Globus pallidus (tissue), 1 donor: ENCODE measurements at regions not wholly inside any gene's neighbourhood (a gene's known extent, or its start where the extent isn't known, plus 50 kb on each side); places are given as distances from the start of the nearest gene placed in this dataset.

Experiments
- DNase-seq: peaks from one replicate; pipeline ENCODE4 v3.0.0-alpha.2; 2015; ENCODE audit warnings: low spot score

DNA sequence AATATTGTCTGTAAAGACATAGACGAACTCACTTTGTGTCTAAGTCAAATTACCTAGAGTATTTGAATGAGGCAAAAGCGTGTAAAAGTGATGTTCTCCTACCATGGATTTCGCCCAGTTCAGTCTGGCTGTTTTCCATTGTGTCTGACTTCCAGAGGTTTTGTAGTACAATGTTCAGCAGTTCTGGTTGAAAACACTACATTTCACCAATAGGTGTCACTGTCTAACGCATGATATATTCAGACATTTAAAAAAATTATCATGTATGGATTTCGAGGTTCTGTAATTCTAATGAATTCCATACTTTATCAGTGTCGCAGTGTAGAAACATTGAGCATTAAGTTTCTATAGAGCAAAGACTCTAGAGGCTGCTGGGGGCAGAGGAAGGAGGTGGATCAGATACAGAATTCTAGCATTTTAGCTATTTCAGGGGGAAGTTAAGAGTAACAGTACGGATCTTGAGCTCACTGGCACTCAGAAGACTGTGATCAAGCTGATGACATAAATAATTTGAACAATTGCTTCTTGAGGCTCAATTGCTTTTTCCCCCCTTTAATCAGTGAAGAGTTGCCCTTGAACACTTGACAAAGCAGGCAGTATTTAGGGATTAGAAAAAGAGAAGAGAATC, 196.9 kb upstream of the RHOBTB1 start:
- peak; percentile 88 for DNase-seq

DNA sequence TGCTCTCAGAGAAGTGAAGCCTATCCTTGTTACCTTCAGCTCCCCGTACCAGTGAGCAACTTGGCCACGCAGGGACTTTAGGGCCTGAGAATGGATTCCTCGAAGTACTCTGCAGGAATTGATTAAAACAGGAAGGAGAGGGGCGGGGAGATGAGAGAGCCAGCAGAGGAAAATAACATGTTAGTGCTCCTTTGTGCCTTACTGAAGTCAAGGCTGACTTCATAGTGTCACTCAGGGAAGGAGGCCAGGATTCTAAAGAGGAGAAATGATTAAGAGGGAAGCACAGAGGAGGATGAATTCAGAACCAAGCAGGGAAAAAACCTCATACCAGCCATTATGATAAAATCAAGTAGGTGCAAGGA, 195.6 kb upstream of the RHOBTB1 start:
- DNase-seq = peak; percentile 40

DNA sequence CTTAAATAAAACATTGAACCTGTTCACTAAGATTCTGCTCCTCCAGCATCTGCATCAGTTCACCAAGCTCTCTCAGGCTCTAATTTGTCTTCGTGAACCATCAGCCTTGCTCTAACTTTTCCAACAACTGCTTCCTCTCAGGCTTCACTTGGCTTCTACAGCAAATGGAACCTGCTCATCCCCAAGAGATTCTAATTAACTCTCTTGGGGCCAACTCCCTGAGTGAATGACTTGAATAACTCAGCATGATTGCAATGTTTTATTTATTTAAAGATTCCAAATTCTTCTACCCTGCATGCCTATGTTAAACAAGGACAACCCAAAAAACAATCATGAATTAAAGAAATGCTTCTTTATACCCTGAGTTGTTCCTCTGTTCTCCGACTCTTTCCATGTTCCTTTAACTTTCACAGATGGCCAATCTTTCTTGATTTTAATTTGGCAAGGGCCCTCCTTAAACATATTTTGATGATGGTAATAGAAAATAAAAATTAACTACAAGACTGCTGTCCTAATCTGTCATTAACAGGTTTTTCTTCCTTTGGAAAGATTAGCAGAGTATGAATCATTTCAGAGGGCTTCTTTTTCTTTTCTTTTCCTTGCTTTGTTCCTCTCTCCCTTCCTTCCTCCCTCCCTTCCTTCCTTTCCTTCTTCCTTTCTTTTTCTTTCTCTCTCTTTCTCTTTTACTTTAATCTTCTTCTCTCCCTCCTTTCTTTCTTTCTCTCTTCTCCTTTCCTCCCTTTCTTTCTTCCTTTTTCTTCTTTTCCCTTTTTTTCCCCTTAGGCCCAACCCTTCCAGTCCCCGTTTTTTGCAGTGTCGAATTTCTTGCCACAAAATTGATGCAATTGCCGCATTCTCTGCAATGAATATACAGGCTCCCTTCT, 195.0 kb upstream of the RHOBTB1 start:
- DNase-seq = no peak

- no peak for DNase-seq
These were observed 192.2 kb upstream of the RHOBTB1 start for GRCh38 chr10:61136139-61136538.

DNA sequence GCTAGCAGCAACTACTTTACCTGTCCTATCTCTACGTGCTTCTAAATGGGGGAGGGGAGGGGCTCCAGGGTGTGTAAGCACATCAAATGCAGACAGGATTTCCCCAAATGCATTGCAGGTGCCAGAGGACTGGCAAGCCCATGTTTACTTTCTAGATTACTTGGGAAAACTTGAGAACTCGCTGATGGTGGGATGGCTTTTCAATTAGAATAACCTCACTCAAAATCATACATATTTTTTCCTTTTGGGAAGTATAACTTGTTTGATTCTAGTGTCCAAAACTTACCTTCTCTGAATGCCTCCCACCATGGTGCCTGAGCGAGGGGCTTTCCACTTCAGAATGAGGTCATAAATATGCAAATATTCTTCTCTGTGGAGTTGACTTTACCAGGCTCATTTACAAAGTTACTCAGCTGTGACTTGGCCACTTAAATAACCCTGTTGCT, 191.3 kb upstream of the RHOBTB1 start:
- no peak for DNase-seq

DNA sequence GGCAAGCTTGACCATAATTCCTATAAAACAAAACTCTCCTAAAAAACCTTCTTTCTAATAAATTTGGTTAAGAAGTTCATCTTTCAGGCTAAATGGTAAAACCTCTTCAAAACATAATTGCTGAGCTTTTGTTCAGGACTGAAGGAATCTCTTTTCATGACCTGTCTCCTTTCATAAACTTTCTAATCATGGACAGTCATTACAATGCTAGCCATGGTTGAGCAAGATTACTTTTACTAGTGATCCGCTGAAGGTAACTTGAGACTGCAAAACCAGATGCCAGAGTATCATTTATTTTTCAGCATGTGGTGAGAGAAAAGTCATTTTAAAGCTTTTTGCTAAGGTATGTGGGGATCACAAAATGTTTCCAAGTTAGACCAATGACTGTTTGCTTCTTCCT, 186.4 kb upstream of the RHOBTB1 start:
- DNase-seq = no peak

- no peak for DNase-seq
These were observed 184.2 kb upstream of the RHOBTB1 start for GRCh38 chr10:61128196-61128595.

- DNase-seq = no peak
These were observed 181.7 kb upstream of the RHOBTB1 start for GRCh38 chr10:61125560-61126170.

GRCh38 chr10:61124756-61125530, 181.0 kb upstream of the RHOBTB1 start:
- no peak for DNase-seq

- DNase-seq = no peak
These were observed 176.8 kb upstream of the RHOBTB1 start for GRCh38 chr10:61120805-61121204.

GRCh38 chr10:61119573-61119972, 175.6 kb upstream of the RHOBTB1 start:
- no peak for DNase-seq

DNA sequence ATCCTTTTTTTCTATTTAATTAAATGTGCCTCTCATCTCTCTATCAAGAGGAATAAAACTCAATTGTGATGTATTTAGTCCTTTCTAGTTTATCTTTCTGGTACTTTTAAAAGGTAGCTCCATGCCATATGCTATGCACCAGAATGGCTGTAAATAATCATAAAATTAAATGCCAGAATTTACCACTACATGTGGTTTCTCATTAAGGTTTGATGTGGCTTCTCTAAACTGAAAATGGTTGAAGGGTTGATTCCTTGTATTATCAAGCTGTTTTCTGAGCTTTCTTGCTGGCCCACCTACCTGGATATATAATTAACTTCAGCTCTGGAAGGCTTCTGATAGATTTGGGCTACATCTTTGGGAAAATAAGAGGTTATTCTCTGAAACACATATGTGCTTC, 171.9 kb upstream of the RHOBTB1 start:
- DNase-seq = no peak

DNA sequence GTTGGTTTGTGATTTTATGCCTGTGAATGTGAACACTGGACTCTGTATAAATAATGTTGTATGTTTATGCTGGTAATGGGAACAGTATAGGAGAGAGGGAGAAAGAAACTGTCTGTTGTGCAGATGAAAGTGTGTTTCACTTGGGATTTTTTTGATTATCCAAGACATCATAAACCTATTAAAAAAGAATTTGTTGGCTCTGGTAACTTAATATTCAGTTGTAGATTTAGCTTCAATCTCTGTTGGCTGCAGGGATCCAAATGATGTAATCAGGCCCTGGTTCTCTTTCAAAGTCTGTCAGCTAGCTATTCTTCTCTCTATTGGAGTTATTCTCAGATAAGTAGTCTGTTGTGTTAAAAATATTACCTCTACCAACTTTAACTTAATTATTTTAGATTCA, 168.8 kb upstream of the RHOBTB1 start:
- DNase-seq = no peak

DNA sequence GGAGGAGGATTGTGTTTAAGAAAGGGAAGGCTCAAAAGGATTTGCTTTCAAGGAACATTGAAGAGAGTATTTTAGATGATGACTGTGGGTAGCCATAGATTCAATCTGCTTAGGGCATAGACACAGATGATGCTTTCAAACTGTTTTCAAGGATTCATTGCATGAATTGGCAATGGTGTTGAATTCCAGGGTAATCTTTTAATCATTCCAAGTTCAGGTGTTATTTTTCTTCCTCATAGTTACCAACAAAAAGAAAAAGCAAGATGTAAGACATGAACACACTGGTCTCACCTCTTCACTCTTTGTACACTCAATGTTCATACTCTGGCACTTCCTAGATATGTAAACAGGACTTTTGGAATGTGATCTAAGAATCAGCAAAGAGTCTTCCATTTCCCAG, 167.0 kb upstream of the RHOBTB1 start:
- DNase-seq = no peak

DNA sequence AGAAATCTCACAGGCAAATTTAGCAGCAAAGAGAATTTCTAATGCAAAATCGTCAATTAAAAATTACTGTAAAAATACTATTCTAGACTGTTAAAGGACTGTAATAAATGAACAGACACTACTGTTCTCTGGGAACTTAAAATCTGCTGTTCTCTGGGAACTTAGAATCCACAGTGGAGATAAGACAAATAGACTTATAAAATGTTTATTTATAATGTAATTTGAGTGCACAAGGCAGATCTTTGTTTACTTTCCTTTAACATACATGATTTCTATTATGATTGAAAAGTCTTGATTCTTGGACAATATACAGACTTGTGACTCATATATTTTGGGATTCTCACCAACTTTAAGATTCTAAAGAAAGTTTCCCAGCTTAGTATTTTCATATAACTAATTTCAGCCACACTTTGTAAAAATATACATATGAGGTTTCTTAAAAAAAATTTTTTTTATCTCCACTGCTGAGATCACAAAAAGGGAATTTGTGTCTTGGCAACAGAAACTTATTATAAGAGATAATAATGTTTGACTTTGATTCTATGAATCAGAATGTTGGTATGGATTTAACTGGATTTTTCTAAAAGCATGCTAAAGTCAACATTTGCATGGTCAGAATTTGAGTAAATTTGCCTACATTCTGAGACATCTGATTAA, 166.3 kb upstream of the RHOBTB1 start:
- DNase-seq = no peak

GRCh38 chr10:61108915-61109314, 164.9 kb upstream of the RHOBTB1 start:
- no peak for DNase-seq

DNA sequence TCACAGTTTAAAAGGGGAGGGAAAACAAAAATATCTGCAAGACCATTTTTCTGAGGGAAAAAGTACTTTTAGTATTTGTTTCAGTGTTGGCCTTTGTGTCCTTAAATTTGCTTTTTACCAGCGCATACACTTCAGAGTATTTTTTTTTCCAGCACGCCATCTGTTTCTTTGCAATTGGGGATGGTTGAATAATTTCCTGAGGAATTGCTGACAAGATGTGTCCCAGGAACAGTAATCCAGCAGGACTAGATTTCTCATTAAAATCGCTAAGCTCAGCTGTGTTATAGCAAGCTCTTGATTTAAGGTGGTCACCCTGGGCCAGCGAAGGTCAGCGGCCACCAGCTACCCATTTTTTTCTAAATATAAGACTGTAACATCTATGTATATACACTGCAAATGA, 156.9 kb upstream of the RHOBTB1 start:
- DNase-seq = no peak

DNA sequence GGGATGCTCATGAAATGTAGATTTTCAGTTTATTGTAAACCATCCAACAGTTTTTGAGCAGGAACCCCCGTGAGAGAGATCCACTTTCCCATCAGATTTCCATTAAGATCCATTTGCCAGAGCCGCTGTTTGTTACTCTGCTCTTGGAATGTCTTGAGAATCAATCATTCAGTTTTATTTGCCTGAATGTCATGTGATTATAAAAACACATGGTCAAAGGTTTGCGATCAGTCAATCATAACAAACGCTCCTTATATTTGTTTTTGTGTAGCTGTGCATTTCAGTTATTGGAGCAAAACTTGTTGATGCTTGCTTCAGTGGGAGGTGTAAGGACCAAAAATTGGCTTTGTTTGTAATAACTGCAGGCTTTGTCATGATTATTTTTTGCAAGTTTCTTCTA, 155.8 kb upstream of the RHOBTB1 start:
- DNase-seq = no peak

DNA sequence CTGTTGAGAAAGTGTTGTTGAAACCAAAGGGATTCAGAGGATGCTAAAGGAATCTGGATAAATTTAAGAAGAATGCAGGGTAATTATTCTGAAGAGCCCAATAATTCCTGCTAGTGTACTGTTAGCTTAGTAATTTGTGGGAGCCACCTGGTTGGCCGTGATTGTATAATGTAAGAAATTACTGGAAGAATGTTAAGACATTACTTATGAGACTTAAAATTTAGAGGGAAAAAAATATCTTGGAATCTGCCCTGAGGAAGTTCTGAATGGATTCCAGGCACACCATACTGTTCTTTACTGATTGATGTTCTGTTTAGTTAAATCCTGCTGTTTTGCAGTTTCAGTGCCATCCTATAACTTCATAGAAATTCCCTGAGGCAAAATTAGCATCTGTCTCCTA, 155.0 kb upstream of the RHOBTB1 start:
- DNase-seq = no peak

GRCh38 chr10:61097026-61097425, 153.0 kb upstream of the RHOBTB1 start:
- peak; percentile 20 for DNase-seq

DNA sequence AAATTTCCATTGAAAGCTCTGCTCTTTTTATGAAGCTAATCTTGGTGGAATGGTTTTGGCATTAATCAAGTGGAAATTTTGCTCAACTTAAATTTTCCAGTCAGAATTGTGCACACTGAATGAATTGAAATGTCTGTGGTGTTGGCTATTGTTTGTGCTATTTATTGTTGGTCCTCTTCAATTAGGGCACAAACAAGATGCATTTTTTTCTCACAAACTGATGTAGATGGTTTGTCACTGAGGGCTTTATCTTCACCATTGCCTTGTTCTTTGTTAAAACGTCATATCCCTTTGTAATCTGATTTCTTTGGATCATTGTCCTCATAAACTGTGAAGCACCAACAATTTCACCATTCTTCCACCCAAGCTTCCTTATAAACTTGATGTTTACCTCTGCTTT, 152.1 kb upstream of the RHOBTB1 start:
- peak; percentile 90 for DNase-seq

DNA sequence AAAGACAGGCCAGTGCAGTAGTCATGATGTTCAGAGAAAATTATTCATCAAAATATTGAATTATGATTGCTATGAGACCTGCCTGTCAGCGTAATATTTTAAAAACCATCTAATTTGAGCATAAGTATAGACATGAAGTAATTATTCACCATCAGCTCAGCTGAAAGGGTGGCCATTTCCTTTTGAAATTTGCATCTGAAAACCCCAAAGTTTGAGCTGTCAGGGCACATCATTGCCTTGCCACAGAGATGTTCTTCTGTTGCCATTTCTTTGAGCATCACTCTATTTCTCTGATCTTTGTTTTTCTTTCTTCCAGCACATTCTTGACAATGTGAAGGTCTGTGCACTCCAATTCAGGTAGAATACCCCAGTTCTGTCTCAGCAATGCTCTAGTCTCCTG, 147.5 kb upstream of the RHOBTB1 start:
- DNase-seq = no peak
